ENCODE measurements at regions not wholly inside any gene's neighbourhood (a gene's known extent, or its start where the extent isn't known, plus 50 kb on each side); places are given as distances from the start of the nearest gene placed in this dataset.

GRCh38 chr5:53749621-53750020, 189.2 kb downstream of the NDUFS4 start:
- 93% methylated on average over 1 of the region's 1 CpG; no CpG with 5 or more reads in 1 of the 2 experiments for WGBS, 2 experiments (ENCODE audit: extremely low coverage in 1 of 2, insufficient coverage in 1 of 2, insufficient read length in 1 of 2, insufficient replicate concordance in 2 of 2, low coverage in 1 of 2, low lambda C conversion rate in 2 of 2, missing lambda C conversion rate in 1 of 2)
- Histone ChIP-seq H3K23me2 (ENCODE audit: low read depth, low read length) (no peaks in the 10 kb centered on the region; the same call in 1 of the 2 replicates), H3K27me3 (replicated peaks in 1 of 4; ENCODE audit: control insufficient read depth in 3 of 4, extremely low read depth in 1 of 4, insufficient read depth in 3 of 4, low read length in 3 of 4) (no peaks in the 10 kb centered on the region), H2BK15ac (ENCODE audit: low read length) (no peak overlapping the region), H2BK20ac (ENCODE audit: low read length) (no peak overlapping the region), H2AFZ (ENCODE audit: low read length) (no peak overlapping the region), H4K20me1 (replicated peaks in 1 of 2; ENCODE audit: control insufficient read depth in 1 of 2, insufficient read depth in 2 of 2, low read length in 2 of 2) (no peaks in the 10 kb centered on the region), H3K9me3 (ENCODE audit: insufficient read depth in 2 of 2, low read depth in 1 of 2, low read length in 1 of 2) (peaks cover 12 to 18% of the 10 kb centered on the region in 2 experiments; a peak in 3 of 4 replicates), H3K27ac (ENCODE audit: low read depth, low read length) (no peak overlapping the region), H3K14ac (ENCODE audit: insufficient read length) (no peak overlapping the region), H3K9ac (replicated peaks in 1 of 4; ENCODE audit: extremely low read depth in 1 of 4, low read depth in 3 of 4, low read length in 3 of 4) (no peak overlapping the region), H3K4ac (replicated peaks; ENCODE audit: insufficient read length, low read depth, low read length) (no peak overlapping the region), H3K79me1 (ENCODE audit: low read depth, low read length) (no peaks in the 10 kb centered on the region), H4K91ac (replicated peaks; ENCODE audit: insufficient read length, low read length) (no peak overlapping the region), H3K18ac (ENCODE audit: extremely low read depth, low read length) (no peak overlapping the region), H2BK120ac (replicated peaks; ENCODE audit: low read depth, low read length) (no peak overlapping the region), H4K5ac (ENCODE audit: insufficient read length, low read depth, low read length) (no peak overlapping the region), H4K8ac (ENCODE audit: extremely low read depth, insufficient read depth, low read length) (no peak overlapping the region), H3K36me3 (ENCODE audit: control insufficient read depth in 2 of 4, insufficient read depth in 4 of 4, low read length in 3 of 4) (no peaks in the 10 kb centered on the region), H3K4me3 (ENCODE audit: extremely low read depth in 1 of 4, insufficient read depth in 2 of 4, low read depth in 3 of 4, low read length in 4 of 4) (no peak overlapping the region), H3K4me2 (ENCODE audit: insufficient read depth in 1 of 2, low read depth in 2 of 2, low read length in 2 of 2) (no peak overlapping the region), H3K56ac (replicated peaks; ENCODE audit: insufficient read length, low read depth, low read length) (no peak overlapping the region), H2BK5ac (ENCODE audit: low read depth, low read length) (no peak overlapping the region), H2BK12ac (ENCODE audit: low read depth, low read length) (no peak overlapping the region), H3K23ac (ENCODE audit: insufficient read length) (no peak overlapping the region), H3K4me1 (replicated peaks in 1 of 4; ENCODE audit: control insufficient read depth in 3 of 4, insufficient read depth in 4 of 4, low read length in 3 of 4) (no peaks in the 10 kb centered on the region), H2AK5ac (ENCODE audit: low read depth, low read length) (no peak overlapping the region), H3K79me2 (ENCODE audit: control insufficient read depth in 1 of 2, insufficient read depth in 2 of 2, low read length in 2 of 2) (no peaks in the 10 kb centered on the region)
- ChIA-PET CTCF (ENCODE audit: partially characterized antibody) (interaction anchor here (1.1 kb wide), 1 partner anchor 11 kb away, joined by 4 read pairs; no protein-coding TSS in a partner anchor), POLR2A (ENCODE audit: partially characterized antibody) (no interaction called here)
- no peak for DNase-seq (ENCODE audit: low read depth in 1 of 2, low spot score in 2 of 2)
- no peak for FAIRE-seq
- no peak for TF ChIP-seq CHD7 (IDR thresholded peaks at IDR 0.05; ENCODE audit: insufficient replicate concordance, low read length)
